ENCODE measurements at regions not wholly inside any gene's neighbourhood (a gene's known extent, or its start where the extent isn't known, plus 50 kb on each side); places are given as distances from the start of the nearest gene placed in this dataset.

- no peak for TF ChIP-seq ZNF704 (tag by site-specific recombination; IDR thresholded peaks at IDR 0.05)
Observed at GRCh38 chr7:429828-430180, 89.8 kb downstream of the PDGFA start (continued).

DNA sequence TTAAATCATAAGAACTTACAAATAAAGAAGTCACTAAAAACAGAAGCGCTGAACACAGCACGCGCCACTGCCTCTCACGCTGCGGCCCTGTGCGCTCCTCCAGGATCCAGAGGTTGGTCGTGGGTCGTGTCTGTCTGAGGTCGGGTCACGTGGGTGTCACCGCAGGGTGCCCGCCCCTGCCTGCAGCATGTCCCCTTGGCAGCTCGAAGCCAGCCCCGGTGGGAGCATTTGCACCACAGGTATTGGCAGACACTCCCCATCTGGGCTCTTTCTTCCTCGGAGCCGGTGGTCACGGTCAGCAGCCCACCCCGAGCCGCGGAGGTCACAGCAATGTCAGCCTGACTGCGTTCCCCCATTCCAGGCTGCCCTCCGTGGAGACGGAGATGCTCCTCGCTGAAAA is 88.6 kb downstream of the PDGFA start:
- ChIA-PET CTCF (no interaction called here), POLR2A (no interaction called here)
- no peaks in the 10 kb centered on the region for H3K36me3 ChIP-seq (ENCODE audit: control insufficient read depth in 2 of 2, insufficient read depth in 1 of 2, low read length in 2 of 2)
- no peak overlapping the region for H3K27ac ChIP-seq (ENCODE audit: extremely low read depth, low read depth, low read length)
- no peaks in the 10 kb centered on the region for H3K4me1 ChIP-seq (ENCODE audit: control insufficient read depth, insufficient read depth, low read length)
- TF ChIP-seq ZNF654 (tag by site-specific recombination; IDR thresholded peaks at IDR 0.05; ENCODE audit: low read depth) (no peak), ZNF112 (tag by site-specific recombination; IDR thresholded peaks at IDR 0.05) (peak; percentile 55; the same call in 1 of the 2 replicates)
- H3K4me3 ChIP-seq (ENCODE audit: low read depth, low read length), result no peak overlapping the region
- no peaks in the 10 kb centered on the region for H3K9me3 ChIP-seq (ENCODE audit: control insufficient read depth, insufficient read depth, low read depth, low read length)

DNA sequence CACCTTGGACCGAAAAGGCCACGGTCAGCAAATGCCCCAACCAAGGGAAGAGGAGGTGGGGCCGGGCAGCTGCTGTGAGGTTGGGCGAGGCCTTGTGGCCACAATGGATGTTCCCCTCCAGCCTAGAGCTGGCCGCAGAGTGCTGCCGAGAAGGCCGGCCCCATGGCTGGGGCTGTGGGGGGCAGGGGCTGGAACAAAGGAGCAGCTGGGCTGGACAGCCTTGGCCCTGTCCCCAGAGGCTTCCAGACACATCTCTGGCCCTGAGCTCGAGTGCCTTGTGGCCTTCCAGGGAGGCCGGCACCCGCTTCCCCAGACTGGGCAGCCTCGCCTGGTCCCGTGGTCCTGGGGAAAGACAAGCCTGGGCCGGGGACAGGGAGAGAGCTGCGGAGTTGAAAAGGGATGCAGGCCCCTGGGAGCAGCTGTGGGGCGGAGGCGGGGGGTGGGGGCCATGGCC is 88.0 kb downstream of the PDGFA start:
- ChIA-PET POLR2A (no interaction called here), CTCF (interaction anchor here (0.6 to 0.9 kb wide), 2 partner anchors 27 to 42 kb away, joined by 3 to 4 read pairs; no protein-coding TSS in a partner anchor)
- H3K4me3 ChIP-seq (ENCODE audit: low read depth, low read length), result no peak overlapping the region
- no peak for TF ChIP-seq ZBTB26 (tag by site-specific recombination; optimal IDR thresholded peaks at IDR 0.05)
- TF ChIP-seq ZSCAN4 (tag by site-specific recombination; IDR thresholded peaks at IDR 0.05), result no peak
- no peak for TF ChIP-seq HOXA7 (CRISPR knock-in tag; IDR thresholded peaks at IDR 0.05; ENCODE audit: borderline replicate concordance)
- TF ChIP-seq, protein P1, sequence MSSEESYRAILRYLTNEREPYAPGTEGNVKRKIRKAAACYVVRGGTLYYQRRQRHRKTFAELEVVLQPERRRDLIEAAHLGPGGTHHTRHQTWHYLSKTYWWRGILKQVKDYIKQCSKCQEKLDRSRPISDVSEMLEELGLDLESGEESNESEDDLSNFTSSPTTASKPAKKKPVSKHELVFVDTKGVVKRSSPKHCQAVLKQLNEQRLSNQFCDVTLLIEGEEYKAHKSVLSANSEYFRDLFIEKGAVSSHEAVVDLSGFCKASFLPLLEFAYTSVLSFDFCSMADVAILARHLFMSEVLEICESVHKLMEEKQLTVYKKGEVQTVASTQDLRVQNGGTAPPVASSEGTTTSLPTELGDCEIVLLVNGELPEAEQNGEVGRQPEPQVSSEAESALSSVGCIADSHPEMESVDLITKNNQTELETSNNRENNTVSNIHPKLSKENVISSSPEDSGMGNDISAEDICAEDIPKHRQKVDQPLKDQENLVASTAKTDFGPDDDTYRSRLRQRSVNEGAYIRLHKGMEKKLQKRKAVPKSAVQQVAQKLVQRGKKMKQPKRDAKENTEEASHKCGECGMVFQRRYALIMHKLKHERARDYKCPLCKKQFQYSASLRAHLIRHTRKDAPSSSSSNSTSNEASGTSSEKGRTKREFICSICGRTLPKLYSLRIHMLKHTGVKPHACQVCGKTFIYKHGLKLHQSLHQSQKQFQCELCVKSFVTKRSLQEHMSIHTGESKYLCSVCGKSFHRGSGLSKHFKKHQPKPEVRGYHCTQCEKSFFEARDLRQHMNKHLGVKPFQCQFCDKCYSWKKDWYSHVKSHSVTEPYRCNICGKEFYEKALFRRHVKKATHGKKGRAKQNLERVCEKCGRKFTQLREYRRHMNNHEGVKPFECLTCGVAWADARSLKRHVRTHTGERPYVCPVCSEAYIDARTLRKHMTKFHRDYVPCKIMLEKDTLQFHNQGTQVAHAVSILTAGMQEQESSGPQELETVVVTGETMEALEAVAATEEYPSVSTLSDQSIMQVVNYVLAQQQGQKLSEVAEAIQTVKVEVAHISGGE (tag by site-specific recombination; conservative IDR thresholded peaks at IDR 0.05; ENCODE audit: low read depth), result no peak
- TF ChIP-seq ZNF768 (tag by site-specific recombination; IDR thresholded peaks at IDR 0.05), result no peak
- TF ChIP-seq, protein P2, sequence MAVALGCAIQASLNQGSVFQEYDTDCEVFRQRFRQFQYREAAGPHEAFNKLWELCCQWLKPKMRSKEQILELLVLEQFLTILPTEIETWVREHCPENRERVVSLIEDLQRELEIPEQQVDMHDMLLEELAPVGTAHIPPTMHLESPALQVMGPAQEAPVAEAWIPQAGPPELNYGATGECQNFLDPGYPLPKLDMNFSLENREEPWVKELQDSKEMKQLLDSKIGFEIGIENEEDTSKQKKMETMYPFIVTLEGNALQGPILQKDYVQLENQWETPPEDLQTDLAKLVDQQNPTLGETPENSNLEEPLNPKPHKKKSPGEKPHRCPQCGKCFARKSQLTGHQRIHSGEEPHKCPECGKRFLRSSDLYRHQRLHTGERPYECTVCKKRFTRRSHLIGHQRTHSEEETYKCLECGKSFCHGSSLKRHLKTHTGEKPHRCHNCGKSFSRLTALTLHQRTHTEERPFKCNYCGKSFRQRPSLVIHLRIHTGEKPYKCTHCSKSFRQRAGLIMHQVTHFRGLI (tag by site-specific recombination; IDR thresholded peaks at IDR 0.05), result no peak
- no peak for TF ChIP-seq ZNF596 (tag by site-specific recombination; IDR thresholded peaks at IDR 0.05)
- TF ChIP-seq, protein P3, sequence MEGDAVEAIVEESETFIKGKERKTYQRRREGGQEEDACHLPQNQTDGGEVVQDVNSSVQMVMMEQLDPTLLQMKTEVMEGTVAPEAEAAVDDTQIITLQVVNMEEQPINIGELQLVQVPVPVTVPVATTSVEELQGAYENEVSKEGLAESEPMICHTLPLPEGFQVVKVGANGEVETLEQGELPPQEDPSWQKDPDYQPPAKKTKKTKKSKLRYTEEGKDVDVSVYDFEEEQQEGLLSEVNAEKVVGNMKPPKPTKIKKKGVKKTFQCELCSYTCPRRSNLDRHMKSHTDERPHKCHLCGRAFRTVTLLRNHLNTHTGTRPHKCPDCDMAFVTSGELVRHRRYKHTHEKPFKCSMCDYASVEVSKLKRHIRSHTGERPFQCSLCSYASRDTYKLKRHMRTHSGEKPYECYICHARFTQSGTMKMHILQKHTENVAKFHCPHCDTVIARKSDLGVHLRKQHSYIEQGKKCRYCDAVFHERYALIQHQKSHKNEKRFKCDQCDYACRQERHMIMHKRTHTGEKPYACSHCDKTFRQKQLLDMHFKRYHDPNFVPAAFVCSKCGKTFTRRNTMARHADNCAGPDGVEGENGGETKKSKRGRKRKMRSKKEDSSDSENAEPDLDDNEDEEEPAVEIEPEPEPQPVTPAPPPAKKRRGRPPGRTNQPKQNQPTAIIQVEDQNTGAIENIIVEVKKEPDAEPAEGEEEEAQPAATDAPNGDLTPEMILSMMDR (tag by site-specific recombination; IDR thresholded peaks at IDR 0.05), result no peak
- TF ChIP-seq, protein P4, sequence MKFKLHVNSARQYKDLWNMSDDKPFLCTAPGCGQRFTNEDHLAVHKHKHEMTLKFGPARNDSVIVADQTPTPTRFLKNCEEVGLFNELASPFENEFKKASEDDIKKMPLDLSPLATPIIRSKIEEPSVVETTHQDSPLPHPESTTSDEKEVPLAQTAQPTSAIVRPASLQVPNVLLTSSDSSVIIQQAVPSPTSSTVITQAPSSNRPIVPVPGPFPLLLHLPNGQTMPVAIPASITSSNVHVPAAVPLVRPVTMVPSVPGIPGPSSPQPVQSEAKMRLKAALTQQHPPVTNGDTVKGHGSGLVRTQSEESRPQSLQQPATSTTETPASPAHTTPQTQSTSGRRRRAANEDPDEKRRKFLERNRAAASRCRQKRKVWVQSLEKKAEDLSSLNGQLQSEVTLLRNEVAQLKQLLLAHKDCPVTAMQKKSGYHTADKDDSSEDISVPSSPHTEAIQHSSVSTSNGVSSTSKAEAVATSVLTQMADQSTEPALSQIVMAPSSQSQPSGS (tag by site-specific recombination; IDR thresholded peaks at IDR 0.05; ENCODE audit: low read depth), result no peak
- TF ChIP-seq ZNF776 (tag by site-specific recombination; IDR thresholded peaks at IDR 0.05; ENCODE audit: borderline replicate concordance), result no peak
- TF ChIP-seq ZNF623 (tag by site-specific recombination; IDR thresholded peaks at IDR 0.05), result no peak
- no peak for TF ChIP-seq KLF8 (tag by site-specific recombination; IDR thresholded peaks at IDR 0.05)
- no peak for TF ChIP-seq OVOL3 (tag by site-specific recombination; IDR thresholded peaks at IDR 0.05)

More for the DNA sequence above, 88.0 kb downstream of the PDGFA start:
- Histone ChIP-seq H3K9me3 (ENCODE audit: control insufficient read depth, insufficient read depth, low read depth, low read length) (no peaks in the 10 kb centered on the region), H3K4me1 (ENCODE audit: control insufficient read depth, insufficient read depth, low read length) (no peaks in the 10 kb centered on the region), H3K36me3 (ENCODE audit: control insufficient read depth in 2 of 2, insufficient read depth in 1 of 2, low read length in 2 of 2) (no peaks in the 10 kb centered on the region), H3K27ac (ENCODE audit: extremely low read depth, low read depth, low read length) (no peak overlapping the region)

All from HEK293 (cell line).